SK-N-SH (cell line): ENCODE measurements at regions not wholly inside any gene's neighbourhood (a gene's known extent, or its start where the extent isn't known, plus 50 kb on each side); places are given as distances from the start of the nearest gene placed in this dataset.

Experiments used
- EP300 ChIP-seq, 2 experiments: IDR thresholded peaks; 2 replicates each; pipeline versions ENCODE4 v1.4.0 to v1.6.1; 2012; ENCODE audit warnings: borderline replicate concordance in 1 of 2, low read depth in 1 of 2, low read length in 1 of 2
- EZH2phosphoT487 ChIP-seq: fragments of 200-600 bp; sonication (generic); IDR thresholded peaks from 2 replicates; pipeline ENCODE4 v1.6.1; 2017; ENCODE audit warnings: low read depth, mixed run types, mild to moderate bottlenecking, antibody characterized with exemption, moderate library complexity, borderline replicate concordance
- GATA2 ChIP-seq: sonication (generic); formaldehyde crosslinking; IDR thresholded peaks from 2 replicates; pipeline ENCODE4 v1.5.0; 2020; ENCODE audit warnings: mild to moderate bottlenecking, missing genetic modification reagents
- JUND ChIP-seq: IDR thresholded peaks from 2 replicates; pipeline ENCODE4 v1.4.0; 2012
- MXI1 ChIP-seq: IDR thresholded peaks from 2 replicates; pipeline ENCODE4 v1.6.1; 2012; ENCODE audit warnings: mild to moderate bottlenecking, low read depth, low read length, improper control_type of control experiment
- RCOR1 ChIP-seq: fragments of 150-350 bp; IDR thresholded peaks from 2 replicates; pipeline ENCODE4 v1.6.1; 2017; ENCODE audit warnings: antibody characterized with exemption, low read length
- RFX5 ChIP-seq: IDR thresholded peaks from 2 replicates; pipeline ENCODE4 v1.6.1; 2012; ENCODE audit warnings: mild to moderate bottlenecking, improper control_type of control experiment, low read length
- TAF1 ChIP-seq: IDR thresholded peaks from 2 replicates; pipeline ENCODE4 v1.6.1; 2012; ENCODE audit warnings: low read depth, mild to moderate bottlenecking, low read length, moderate library complexity, borderline replicate concordance
- TF ChIP-seq, protein P1 (sequence below): IDR thresholded peaks from 2 replicates; pipeline ENCODE4 v1.4.0; 2012; ENCODE audit warnings: low read depth, borderline replicate concordance
- TF ChIP-seq, protein P2 (sequence below): fragments of 150-350 bp; IDR thresholded peaks from 2 replicates; pipeline ENCODE4 v1.6.1; 2017; ENCODE audit warnings: antibody characterized with exemption, low read length, low read depth, borderline replicate concordance
- TF ChIP-seq, protein P3 (sequence below): fragments of 200-600 bp; sonication (generic); IDR thresholded peaks from 2 replicates; pipeline ENCODE4 v1.6.1; 2017; ENCODE audit warnings: antibody characterized with exemption, mild to moderate bottlenecking, moderate library complexity

DNA sequence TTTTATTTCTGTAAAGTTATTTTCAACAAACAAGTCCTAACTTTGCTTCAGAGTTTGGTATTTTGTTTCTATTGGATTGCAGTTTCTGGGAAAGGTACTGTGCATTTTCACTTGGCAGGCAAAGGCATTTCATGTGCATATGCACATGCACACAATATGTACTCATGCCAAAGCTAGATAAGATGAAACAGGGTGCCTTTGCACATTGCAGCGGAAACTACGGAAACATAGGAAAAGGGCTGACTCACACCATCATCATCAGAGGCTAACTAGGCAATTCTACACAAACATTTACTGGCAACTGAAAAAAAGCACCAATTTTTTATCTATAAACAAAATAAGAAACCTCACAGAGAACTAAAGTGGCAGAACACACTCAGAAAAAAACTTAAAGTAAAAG lies 550.6 kb upstream of the NECTIN3 start:
- TF ChIP-seq RCOR1 (no peak), RFX5 (no peak), EZH2phosphoT487 (no peak), EP300 (IDR thresholded peaks at IDR 0.05; ENCODE audit: borderline replicate concordance in 1 of 2, low read depth in 1 of 2, low read length in 1 of 2) (no peak; a peak in 1 of 4 replicates), MXI1 (no peak), TAF1 (no peak), GATA2 (CRISPR knock-in tag) (no peak), JUND (peak; percentile 81)
- TF ChIP-seq, protein P1, sequence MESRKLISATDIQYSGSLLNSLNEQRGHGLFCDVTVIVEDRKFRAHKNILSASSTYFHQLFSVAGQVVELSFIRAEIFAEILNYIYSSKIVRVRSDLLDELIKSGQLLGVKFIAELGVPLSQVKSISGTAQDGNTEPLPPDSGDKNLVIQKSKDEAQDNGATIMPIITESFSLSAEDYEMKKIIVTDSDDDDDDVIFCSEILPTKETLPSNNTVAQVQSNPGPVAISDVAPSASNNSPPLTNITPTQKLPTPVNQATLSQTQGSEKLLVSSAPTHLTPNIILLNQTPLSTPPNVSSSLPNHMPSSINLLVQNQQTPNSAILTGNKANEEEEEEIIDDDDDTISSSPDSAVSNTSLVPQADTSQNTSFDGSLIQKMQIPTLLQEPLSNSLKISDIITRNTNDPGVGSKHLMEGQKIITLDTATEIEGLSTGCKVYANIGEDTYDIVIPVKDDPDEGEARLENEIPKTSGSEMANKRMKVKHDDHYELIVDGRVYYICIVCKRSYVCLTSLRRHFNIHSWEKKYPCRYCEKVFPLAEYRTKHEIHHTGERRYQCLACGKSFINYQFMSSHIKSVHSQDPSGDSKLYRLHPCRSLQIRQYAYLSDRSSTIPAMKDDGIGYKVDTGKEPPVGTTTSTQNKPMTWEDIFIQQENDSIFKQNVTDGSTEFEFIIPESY, result no peak
- TF ChIP-seq, protein P2, sequence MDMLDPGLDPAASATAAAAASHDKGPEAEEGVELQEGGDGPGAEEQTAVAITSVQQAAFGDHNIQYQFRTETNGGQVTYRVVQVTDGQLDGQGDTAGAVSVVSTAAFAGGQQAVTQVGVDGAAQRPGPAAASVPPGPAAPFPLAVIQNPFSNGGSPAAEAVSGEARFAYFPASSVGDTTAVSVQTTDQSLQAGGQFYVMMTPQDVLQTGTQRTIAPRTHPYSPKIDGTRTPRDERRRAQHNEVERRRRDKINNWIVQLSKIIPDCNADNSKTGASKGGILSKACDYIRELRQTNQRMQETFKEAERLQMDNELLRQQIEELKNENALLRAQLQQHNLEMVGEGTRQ, result no peak
- TF ChIP-seq, protein P3, sequence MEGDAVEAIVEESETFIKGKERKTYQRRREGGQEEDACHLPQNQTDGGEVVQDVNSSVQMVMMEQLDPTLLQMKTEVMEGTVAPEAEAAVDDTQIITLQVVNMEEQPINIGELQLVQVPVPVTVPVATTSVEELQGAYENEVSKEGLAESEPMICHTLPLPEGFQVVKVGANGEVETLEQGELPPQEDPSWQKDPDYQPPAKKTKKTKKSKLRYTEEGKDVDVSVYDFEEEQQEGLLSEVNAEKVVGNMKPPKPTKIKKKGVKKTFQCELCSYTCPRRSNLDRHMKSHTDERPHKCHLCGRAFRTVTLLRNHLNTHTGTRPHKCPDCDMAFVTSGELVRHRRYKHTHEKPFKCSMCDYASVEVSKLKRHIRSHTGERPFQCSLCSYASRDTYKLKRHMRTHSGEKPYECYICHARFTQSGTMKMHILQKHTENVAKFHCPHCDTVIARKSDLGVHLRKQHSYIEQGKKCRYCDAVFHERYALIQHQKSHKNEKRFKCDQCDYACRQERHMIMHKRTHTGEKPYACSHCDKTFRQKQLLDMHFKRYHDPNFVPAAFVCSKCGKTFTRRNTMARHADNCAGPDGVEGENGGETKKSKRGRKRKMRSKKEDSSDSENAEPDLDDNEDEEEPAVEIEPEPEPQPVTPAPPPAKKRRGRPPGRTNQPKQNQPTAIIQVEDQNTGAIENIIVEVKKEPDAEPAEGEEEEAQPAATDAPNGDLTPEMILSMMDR, result no peak
